Bone marrow (tissue), 2 donors: ENCODE measurements at regions not wholly inside any gene's neighbourhood (a gene's known extent, or its start where the extent isn't known, plus 50 kb on each side); places are given as distances from the start of the nearest gene placed in this dataset.

Experiments
- DNase-seq, 2 donors: peaks; one replicate each; lab custom pipeline; 2025; lab: John Stamatoyannopoulos, UW

DNA sequence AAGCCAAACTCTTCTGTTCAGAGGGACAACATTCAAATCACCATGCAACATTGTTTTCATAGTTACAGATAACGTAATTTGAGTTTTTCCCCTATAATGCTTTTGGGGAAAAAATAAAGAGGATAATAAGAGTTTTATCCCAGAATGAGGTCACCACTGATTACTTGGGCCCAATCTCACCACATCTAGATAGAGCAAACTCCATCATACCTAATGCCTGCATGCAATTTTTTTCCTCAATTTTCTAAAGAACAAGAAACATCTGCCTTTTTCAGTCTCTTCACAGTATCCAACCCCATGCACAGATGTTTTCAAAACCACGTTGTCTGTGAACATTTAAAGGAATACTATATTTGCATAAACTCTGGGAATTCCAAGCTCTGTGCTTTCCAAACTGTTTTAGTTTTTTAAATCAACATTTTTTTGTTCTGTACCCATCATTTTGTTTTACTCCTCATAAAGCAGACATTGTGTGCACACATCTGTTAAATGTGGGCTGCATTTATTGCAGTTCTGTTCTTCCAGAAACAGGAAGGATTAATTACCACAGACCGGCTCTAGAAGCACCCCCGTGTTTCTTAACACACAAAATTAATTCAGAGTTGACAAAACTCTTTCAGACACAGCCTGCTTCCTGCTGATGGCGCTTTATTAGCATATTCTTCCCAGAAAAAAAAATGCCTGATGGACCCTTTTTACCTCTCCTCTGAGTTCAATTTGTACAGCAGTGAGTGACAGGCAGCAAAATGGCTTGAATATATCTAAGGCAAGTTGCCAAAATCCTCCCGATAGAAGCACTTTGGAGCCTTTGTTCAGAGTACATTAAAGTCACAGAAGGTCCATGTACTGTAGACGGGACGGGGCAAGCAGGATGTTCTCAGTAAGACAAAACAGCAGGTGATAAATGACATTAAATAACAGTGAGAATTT is 1171.9 kb downstream of the EFNB2 start:
- DNase-seq, result no peak

- no peak for DNase-seq
These were observed 1181.8 kb downstream of the EFNB2 start for GRCh38 chr13:105353654-105354053.

DNA sequence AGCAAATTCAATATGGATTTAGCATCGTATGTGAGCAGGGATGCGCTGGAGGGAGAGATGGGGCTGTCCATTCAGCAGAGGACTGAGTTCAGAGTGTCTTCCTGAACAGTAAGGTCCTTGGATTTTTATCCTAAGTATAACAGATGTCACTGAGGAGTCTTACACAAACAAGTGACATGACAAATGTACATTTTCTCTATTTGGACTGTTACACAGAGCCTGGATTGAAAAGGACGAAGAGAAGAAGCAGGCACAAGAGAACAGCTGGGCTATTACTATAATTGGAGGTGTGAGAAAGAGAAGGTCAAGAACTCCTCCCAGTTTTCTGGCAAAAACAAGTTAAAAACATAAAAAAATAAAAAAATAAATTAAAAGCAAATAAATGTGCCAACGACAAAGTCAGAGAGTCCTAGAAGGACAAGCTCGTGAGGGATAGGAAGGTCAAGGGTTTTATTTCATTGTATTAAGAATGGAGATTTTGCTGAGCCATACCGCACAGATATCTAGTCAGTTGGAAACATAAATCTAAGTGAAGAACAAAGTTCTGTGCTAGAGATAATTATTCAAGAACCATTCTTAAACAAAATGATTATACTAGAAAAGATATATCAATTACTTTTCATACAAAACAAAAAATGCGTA is 1186.3 kb downstream of the EFNB2 start:
- DNase-seq, result no peak

- no peak for DNase-seq
These were observed 1189.2 kb downstream of the EFNB2 start for GRCh38 chr13:105346141-105346775.

- DNase-seq, result no peak
These were observed 1189.7 kb downstream of the EFNB2 start for GRCh38 chr13:105345730-105346129.

DNA sequence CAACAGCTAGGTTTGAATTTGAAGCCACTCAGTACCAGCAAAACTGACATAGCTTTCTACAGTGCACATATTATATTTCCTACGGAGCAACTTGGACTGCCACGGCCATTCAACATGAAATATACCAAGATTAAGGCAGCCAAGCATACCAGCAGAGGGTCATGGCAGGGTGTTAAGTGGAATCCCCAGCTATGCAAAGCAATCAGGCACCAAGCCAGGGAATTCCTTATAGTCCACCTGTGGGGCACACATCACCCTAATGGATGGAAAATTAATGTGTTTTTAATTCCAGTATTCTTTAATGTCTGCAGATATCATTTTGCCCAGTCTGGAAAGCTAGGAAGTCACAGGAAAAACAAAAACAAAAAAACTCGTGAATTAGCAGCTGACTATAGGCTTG is 1190.3 kb downstream of the EFNB2 start:
- no peak for DNase-seq

GRCh38 chr13:105343134-105343806 is 1192.2 kb downstream of the EFNB2 start:
- no peak for DNase-seq

- no peak for DNase-seq
These were observed 1193.1 kb downstream of the EFNB2 start for GRCh38 chr13:105342281-105342820.

- no peak for DNase-seq
These were observed 1193.7 kb downstream of the EFNB2 start for GRCh38 chr13:105341758-105342157.

DNA sequence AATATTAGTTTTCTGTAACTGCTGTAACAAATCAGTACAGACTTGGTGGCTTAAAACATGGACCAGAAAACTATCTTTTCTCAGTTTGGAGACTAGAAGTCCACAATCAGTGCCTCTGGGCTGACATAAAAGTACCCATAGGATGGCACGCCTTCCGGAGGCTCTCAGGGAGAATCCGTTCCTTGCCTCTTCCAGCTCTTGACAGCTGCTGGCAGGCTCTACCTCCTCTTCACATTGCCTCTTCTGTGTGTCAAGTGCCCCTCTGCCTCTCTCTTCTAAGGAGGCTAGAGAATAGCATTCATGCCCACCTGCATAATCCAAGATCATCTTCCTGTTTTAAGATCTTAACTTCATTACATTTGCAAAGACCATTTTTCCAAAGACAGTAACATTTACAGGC is 1194.2 kb downstream of the EFNB2 start:
- no peak for DNase-seq

DNA sequence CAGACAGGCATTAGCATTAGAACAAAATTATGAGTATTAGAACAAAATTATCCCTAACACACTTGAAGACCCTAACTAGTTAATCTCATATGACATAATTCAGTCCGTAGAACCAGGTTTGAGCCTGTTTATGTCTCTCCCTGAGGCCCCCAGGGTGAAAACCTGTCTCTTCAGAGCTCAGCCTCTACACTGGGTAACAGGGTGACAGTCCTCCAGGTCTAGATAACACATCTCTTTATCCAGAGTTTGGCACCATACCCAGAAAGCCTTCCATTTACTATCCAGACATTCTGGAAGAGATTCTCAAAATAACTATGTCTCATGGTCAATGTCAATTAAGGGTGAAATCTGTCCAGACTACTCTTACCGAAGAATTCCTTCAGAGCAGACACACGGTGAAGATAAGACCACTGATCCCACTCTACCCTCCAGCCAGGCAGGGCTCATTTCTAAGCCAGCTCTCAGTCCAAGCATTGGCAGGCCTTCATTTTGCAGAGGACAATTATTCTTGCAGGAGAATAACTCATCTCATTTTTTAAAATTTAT is 1195.3 kb downstream of the EFNB2 start:
- DNase-seq, result no peak

- DNase-seq, result no peak
These were observed 1196.7 kb downstream of the EFNB2 start for GRCh38 chr13:105338773-105339172.

GRCh38 chr13:105338006-105338405 is 1197.5 kb downstream of the EFNB2 start:
- DNase-seq, result no peak

DNA sequence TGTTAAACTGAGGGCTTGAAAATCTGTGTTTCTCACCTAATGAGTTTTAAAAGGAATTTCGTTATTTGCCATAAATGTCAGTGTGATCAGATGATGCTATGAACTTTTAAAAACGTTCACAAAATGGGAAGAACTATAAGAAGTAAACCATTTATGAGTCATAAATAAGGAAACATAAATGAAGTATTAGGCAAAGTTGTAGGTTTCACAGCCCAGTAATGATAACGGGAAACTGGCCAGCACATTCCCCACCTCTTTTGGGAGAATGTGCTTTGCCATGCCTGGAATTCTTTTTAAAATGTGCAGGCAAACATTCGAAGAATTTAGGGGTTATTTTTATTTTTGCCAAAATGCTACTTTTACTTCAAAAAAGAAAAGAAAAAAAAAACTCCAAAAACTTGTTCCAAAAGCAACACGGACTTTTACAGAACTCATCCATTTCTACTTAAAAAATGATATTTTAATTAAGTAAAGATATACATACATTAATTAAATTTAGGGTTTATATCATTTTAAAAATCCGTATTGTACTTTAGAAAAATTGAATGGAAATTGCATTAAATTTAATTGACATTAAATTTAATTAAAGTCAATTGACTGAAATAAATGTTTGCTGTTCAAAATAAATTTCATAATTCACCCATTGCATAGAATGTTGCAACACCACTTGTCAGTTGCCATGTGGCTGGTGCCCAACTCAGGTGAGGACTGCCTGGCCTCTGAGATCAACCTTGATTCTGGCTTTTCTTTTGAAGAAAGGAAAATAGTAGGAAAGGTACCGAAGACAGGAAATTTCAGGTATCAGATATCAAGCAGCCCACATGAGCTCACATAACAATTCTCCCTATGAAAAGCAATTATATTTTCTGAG is 1198.5 kb downstream of the EFNB2 start:
- DNase-seq, result no peak

DNA sequence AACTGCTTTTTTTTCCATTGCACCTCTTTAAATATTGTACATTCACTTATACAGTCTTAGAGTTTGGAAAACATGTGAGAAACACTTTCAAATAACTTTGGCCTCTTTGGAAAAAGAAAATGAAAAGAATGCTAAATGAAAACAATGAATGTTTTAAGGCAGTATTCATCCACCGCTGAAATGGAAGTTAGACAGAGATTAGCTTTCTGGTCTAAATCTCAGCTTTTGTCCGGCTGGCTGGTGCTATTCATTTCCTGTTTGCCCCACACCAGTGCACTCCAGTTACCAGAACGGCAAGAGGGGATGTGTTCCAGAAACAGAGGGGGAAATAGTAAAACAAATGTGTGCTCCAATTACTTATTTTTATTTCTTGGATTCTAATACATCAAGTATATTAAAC is 1201.3 kb downstream of the EFNB2 start:
- DNase-seq, result no peak

GRCh38 chr13:105333416-105333815 is 1202.0 kb downstream of the EFNB2 start:
- DNase-seq, result no peak

GRCh38 chr13:105329359-105329758 is 1206.1 kb downstream of the EFNB2 start:
- no peak for DNase-seq

GRCh38 chr13:105328212-105328611 is 1207.2 kb downstream of the EFNB2 start:
- no peak for DNase-seq

- DNase-seq, result no peak
These were observed 1207.8 kb downstream of the EFNB2 start for GRCh38 chr13:105327581-105328126.

- DNase-seq, result no peak
These were observed 1215.6 kb downstream of the EFNB2 start for GRCh38 chr13:105319875-105320274.
